ENCODE measurements at regions not wholly inside any gene's neighbourhood (a gene's known extent, or its start where the extent isn't known, plus 50 kb on each side); places are given as distances from the start of the nearest gene placed in this dataset.

DNA sequence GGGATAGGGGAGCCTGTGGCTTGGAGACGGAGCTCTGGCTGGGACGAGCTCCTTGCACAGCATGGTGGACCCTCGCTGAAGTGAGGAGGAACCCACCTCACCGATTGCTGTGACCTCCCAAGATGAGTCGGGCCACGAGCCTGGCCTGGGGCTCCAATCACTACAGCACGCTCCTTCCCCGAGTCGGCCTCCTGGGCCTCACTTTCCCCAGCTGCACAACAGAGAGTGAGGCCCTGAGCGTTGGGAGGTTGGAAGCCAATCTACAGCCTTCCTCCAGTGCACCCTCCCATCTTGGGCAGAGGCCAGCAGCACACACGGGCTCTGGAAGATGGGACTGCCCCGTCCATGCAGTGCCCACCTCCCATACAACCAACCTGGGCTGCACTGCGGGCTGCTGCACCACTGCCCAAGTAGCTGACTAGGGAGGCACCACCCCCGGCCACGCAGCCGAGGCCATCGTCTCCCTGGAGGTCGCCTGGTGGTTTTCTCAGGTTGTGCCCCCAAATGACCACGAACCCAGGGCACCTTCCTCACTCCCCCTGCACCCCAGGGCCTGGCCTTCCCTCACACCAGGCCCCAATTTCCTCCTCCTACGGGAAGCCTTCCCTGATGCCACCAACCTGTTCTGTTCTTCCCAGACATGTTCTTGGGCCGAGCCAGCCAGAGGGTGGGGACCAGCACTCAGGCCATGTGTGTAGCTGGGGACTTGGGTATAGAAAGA lies 152.3 kb upstream of the C14orf180 start:
- Histone ChIP-seq H3K27ac (ENCODE audit: low read length) (no peak overlapping the region), H3K36me3 (ENCODE audit: control insufficient read depth, insufficient read depth, low read length) (no peaks in the 10 kb centered on the region), H3K9me3 (ENCODE audit: control insufficient read depth, insufficient read depth, low read length) (no peaks in the 10 kb centered on the region), H3K4me1 (ENCODE audit: control insufficient read depth, insufficient read depth, low read length) (no peaks in the 10 kb centered on the region), H3K4me3 (ENCODE audit: low read length) (no peak overlapping the region), H3K27me3 (ENCODE audit: control insufficient read depth, insufficient read depth, low read length) (no peaks in the 10 kb centered on the region)
- Mint-ChIP-seq H3K4me3 (no peak overlapping the region), H3K9me3 (no peaks in the 10 kb centered on the region), H3K36me3 (no peaks in the 10 kb centered on the region), H3K4me1 (peaks cover 0 to 9% of the 10 kb centered on the region in 2 donors), H3K27me3 (ENCODE audit: low read depth in 2 of 2) (peaks cover 0 to 6% of the 10 kb centered on the region in 2 donors), H3K27ac (no peak overlapping the region)
- intact Hi-C loops (cut with micrococcal nuclease) = no loop called here
- no peak for DNase-seq
- ATAC-seq = no peak
- WGBS (ENCODE audit: insufficient coverage) = 79% methylated on average over 21 of the region's 21 CpGs
- TF ChIP-seq, protein P1, sequence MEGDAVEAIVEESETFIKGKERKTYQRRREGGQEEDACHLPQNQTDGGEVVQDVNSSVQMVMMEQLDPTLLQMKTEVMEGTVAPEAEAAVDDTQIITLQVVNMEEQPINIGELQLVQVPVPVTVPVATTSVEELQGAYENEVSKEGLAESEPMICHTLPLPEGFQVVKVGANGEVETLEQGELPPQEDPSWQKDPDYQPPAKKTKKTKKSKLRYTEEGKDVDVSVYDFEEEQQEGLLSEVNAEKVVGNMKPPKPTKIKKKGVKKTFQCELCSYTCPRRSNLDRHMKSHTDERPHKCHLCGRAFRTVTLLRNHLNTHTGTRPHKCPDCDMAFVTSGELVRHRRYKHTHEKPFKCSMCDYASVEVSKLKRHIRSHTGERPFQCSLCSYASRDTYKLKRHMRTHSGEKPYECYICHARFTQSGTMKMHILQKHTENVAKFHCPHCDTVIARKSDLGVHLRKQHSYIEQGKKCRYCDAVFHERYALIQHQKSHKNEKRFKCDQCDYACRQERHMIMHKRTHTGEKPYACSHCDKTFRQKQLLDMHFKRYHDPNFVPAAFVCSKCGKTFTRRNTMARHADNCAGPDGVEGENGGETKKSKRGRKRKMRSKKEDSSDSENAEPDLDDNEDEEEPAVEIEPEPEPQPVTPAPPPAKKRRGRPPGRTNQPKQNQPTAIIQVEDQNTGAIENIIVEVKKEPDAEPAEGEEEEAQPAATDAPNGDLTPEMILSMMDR (IDR thresholded peaks at IDR 0.05) = no peak

DNA sequence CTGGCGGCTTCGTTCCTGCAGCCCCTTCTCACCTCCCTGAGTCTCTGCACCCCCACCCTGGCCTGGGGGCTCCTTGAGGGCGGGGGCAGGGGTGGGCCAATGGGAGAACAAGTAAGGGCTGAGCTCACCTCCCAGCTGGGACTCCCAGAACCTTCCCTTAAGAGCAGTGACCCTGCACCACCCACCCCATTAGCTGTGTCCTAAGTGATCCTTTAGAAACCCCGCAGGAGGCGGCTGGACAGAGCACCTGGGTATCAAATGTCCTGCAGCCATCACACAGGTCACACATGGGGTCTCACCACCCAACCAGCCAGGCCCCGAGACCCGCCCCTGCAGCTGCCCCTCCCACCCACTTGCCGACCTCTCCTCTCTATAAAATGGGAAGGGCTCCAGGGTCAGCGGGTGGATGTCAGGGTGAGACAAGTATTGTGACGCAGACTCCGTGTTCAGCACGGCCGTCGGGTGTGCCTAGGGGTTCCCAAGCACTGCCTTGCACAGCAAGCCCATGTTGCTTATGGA lies 151.2 kb upstream of the C14orf180 start:
- H3K27ac Mint-ChIP-seq = no peak overlapping the region
- intact Hi-C loops (cut with micrococcal nuclease) = no loop called here

DNA sequence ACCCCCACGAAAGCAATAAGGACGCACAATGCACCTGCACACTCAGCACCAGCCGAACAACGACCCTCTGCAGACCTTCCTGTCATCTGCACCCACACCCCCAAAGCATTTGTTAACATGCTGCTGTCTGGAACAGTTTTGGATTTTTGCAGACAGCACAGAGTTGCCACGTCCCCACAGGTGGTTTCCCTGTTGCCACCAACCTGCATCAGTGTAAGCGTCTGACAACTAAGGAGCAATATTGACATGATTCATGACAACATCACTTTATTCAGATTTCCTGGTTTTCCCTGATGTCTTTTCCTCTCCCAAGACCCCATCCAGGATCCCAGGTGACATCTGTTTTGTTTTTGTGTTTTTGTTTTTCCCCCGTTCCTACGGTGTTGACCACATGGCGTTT lies 150.7 kb upstream of the C14orf180 start:
- ATAC-seq = no peak

More for the DNA sequence above, 151.2 kb upstream of the C14orf180 start:
- no peak overlapping the region for H3K4me3 ChIP-seq (ENCODE audit: low read length)
- TF ChIP-seq, protein P1 (IDR thresholded peaks at IDR 0.05) = no peak
- Mint-ChIP-seq H3K36me3 (no peaks in the 10 kb centered on the region), H3K4me3 (no peak overlapping the region), H3K9me3 (no peaks in the 10 kb centered on the region), H3K27me3 (ENCODE audit: low read depth in 2 of 2) (peaks cover 0 to 6% of the 10 kb centered on the region in 2 donors), H3K4me1 (peaks cover 0 to 9% of the 10 kb centered on the region in 2 donors)
- ATAC-seq (no peak), DNase-seq (no peak)
- no peak overlapping the region for H3K27ac ChIP-seq (ENCODE audit: low read length)
- no peaks in the 10 kb centered on the region for H3K27me3 ChIP-seq (ENCODE audit: control insufficient read depth, insufficient read depth, low read length)
- H3K36me3 ChIP-seq (ENCODE audit: control insufficient read depth, insufficient read depth, low read length) = no peaks in the 10 kb centered on the region
- no peaks in the 10 kb centered on the region for H3K4me1 ChIP-seq (ENCODE audit: control insufficient read depth, insufficient read depth, low read length)
- no peaks in the 10 kb centered on the region for H3K9me3 ChIP-seq (ENCODE audit: control insufficient read depth, insufficient read depth, low read length)
- 86% methylated on average over 13 of the region's 14 CpGs for WGBS (ENCODE audit: insufficient coverage)

More for the DNA sequence above, 150.7 kb upstream of the C14orf180 start:
- intact Hi-C loops (cut with micrococcal nuclease) = no loop called here
- Histone ChIP-seq H3K27me3 (ENCODE audit: control insufficient read depth, insufficient read depth, low read length) (no peaks in the 10 kb centered on the region), H3K36me3 (ENCODE audit: control insufficient read depth, insufficient read depth, low read length) (no peaks in the 10 kb centered on the region), H3K4me1 (ENCODE audit: control insufficient read depth, insufficient read depth, low read length) (no peaks in the 10 kb centered on the region), H3K9me3 (ENCODE audit: control insufficient read depth, insufficient read depth, low read length) (no peaks in the 10 kb centered on the region), H3K27ac (ENCODE audit: low read length) (no peak overlapping the region), H3K4me3 (ENCODE audit: low read length) (no peak overlapping the region)
- Mint-ChIP-seq H3K4me3 (no peak overlapping the region), H3K4me1 (peaks cover 0 to 9% of the 10 kb centered on the region in 2 donors), H3K27me3 (ENCODE audit: low read depth in 2 of 2) (peaks cover 0 to 6% of the 10 kb centered on the region in 2 donors), H3K36me3 (no peaks in the 10 kb centered on the region), H3K27ac (no peak overlapping the region), H3K9me3 (no peaks in the 10 kb centered on the region)
- 56% methylated on average over 9 of the region's 9 CpGs for WGBS (ENCODE audit: insufficient coverage)
- TF ChIP-seq, protein P1 (IDR thresholded peaks at IDR 0.05) = no peak
- no peak for DNase-seq
